GOT3 (cell line): ENCODE measurements at regions not wholly inside any gene's neighbourhood (a gene's known extent, or its start where the extent isn't known, plus 50 kb on each side); places are given as distances from the start of the nearest gene placed in this dataset.

Source experiments
- DNase-seq: peaks from one replicate; lab custom pipeline; 2025; ENCODE audit warnings: mixed read lengths; lab: John Stamatoyannopoulos, UW

- no peak for DNase-seq
These were observed 98.2 kb downstream of the TNFSF18 start for GRCh38 chr1:172952516-172952915.

GRCh38 chr1:172954476-172955150 is 96.1 kb downstream of the TNFSF18 start:
- DNase-seq = no peak

GRCh38 chr1:172955161-172955815 is 95.5 kb downstream of the TNFSF18 start:
- DNase-seq = no peak

- no peak for DNase-seq
These were observed 93.9 kb downstream of the TNFSF18 start for GRCh38 chr1:172956871-172957270.

GRCh38 chr1:172957491-172957890 is 93.2 kb downstream of the TNFSF18 start:
- DNase-seq = no peak

- no peak for DNase-seq
These were observed 91.2 kb downstream of the TNFSF18 start for GRCh38 chr1:172959571-172959970.

GRCh38 chr1:172960019-172960418 is 90.7 kb downstream of the TNFSF18 start:
- DNase-seq = no peak

GRCh38 chr1:172960454-172961208 is 90.1 kb downstream of the TNFSF18 start:
- no peak for DNase-seq

- DNase-seq = no peak
These were observed 85.9 kb downstream of the TNFSF18 start for GRCh38 chr1:172964864-172965263.

GRCh38 chr1:172966844-172967540 is 83.7 kb downstream of the TNFSF18 start:
- DNase-seq = no peak

- DNase-seq = no peak
These were observed 82.8 kb downstream of the TNFSF18 start for GRCh38 chr1:172967936-172968335.

GRCh38 chr1:172969611-172970010 is 81.1 kb downstream of the TNFSF18 start:
- DNase-seq = no peak

GRCh38 chr1:172970186-172970585 is 80.6 kb downstream of the TNFSF18 start:
- DNase-seq = peak; percentile 63

- DNase-seq = no peak
These were observed 79.5 kb downstream of the TNFSF18 start for GRCh38 chr1:172971241-172971640.

GRCh38 chr1:172972258-172972657 is 78.5 kb downstream of the TNFSF18 start:
- DNase-seq = no peak

- DNase-seq = no peak
These were observed 77.3 kb downstream of the TNFSF18 start for GRCh38 chr1:172973424-172973823.

GRCh38 chr1:172976222-172977041 is 74.3 kb downstream of the TNFSF18 start:
- peak; percentile 64 for DNase-seq

GRCh38 chr1:172977296-172978017 is 73.3 kb downstream of the TNFSF18 start:
- no peak for DNase-seq

GRCh38 chr1:172978595-172978994 is 72.1 kb downstream of the TNFSF18 start:
- no peak for DNase-seq

GRCh38 chr1:172979828-172980227 is 70.9 kb downstream of the TNFSF18 start:
- DNase-seq = no peak

GRCh38 chr1:172980456-172980855 is 70.3 kb downstream of the TNFSF18 start:
- DNase-seq = no peak
